Stimulated activated naive CD8-positive, alpha-beta T cell treated with anti-CD3 and anti-CD28 coated beads, Interleukin-15, Interleukin-2, amounts not matched to agents 100 ng/mL and 50 ng/mL, for 24 hours (primary cell): ENCODE measurements at regions not wholly inside any gene's neighbourhood (a gene's known extent, or its start where the extent isn't known, plus 50 kb on each side); places are given as distances from the start of the nearest gene placed in this dataset.

ENCODE experiments used
- H3K27ac Mint-ChIP-seq: one replicate; pipeline ENCODE4 v1.8.0; 2021; ENCODE audit warnings: mild to moderate bottlenecking, mixed read lengths
- H3K27me3 Mint-ChIP-seq: one replicate; pipeline ENCODE4 v1.8.0; 2021; ENCODE audit warnings: mixed read lengths
- H3K36me3 Mint-ChIP-seq: one replicate; pipeline ENCODE4 v1.8.0; 2021; ENCODE audit warnings: low read depth, mixed read lengths
- H3K4me1 Mint-ChIP-seq: one replicate; pipeline ENCODE4 v1.8.0; 2021; ENCODE audit warnings: low read depth, mixed read lengths
- H3K4me3 Mint-ChIP-seq: one replicate; pipeline ENCODE4 v1.8.0; 2021; ENCODE audit warnings: mild to moderate bottlenecking, mixed read lengths
- H3K9me3 Mint-ChIP-seq: one replicate; pipeline ENCODE4 v1.8.0; 2021; ENCODE audit warnings: mixed read lengths

DNA sequence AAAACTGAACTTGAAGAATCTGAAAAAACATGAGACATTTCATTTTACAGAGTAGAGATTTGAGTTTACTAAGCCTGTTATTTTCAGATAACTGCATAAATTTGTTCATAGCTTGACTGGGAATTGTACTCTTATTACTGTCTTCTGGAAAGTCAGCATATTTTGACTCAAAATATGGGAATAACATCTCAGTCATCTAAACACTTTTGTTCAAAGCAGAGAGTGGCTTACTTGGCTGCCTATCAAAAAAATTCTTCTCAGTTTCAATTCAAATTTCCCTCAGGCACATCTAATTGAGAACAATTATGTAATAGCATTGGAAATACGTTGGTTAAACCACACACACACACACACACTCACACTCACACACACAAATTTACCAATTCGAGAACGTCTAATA is 384.6 kb downstream of the ARL4A start:
- Mint-ChIP-seq H3K4me1 (no peaks in the 10 kb centered on the region), H3K27me3 (peaks cover 3% of the 10 kb centered on the region), H3K36me3 (no peaks in the 10 kb centered on the region), H3K27ac (no peak overlapping the region), H3K9me3 (no peaks in the 10 kb centered on the region), H3K4me3 (no peak overlapping the region)

DNA sequence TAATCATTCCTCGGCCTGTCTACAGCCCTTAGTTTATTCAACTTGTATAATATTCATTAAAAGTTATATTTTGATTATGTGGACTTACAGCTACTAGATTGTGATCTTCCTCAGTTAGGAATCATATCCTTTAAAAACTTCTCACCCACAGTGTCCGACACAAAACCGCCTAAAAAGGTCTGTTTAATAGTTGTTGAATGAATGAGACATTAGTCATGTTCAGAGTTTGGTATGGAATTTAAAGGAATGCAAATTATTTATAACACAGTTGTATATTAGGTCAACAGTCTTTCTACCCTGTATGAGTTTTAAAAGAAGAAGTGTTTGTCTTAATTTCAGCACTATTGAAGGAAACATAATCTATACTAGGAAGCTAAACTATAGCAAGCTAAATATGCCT is 390.0 kb downstream of the ARL4A start:
- Mint-ChIP-seq H3K4me3 (no peak overlapping the region), H3K9me3 (no peaks in the 10 kb centered on the region), H3K36me3 (no peaks in the 10 kb centered on the region), H3K27ac (no peak overlapping the region), H3K4me1 (no peaks in the 10 kb centered on the region), H3K27me3 (peaks cover 3% of the 10 kb centered on the region)

DNA sequence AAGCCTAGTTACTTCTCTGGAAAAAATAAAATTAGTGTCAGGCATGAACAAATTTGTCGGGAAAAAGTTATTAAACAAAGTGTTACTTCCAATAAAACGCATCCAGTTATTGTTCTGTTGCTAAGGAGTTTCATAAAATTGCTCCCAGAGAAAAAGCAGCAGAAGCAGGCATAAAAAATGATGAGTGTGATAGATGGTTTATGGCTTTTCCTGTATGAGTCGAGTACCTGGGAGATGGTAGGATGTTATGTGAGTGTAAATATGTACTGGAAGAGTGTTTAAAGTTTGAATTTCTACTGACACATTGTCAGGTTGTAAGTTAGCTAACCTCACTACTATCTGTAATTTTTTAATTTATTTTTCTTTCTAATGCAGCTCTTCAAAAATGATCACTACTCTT is 390.7 kb downstream of the ARL4A start:
- H3K27me3 Mint-ChIP-seq, result peaks cover 3% of the 10 kb centered on the region
- H3K4me3 Mint-ChIP-seq, result no peak overlapping the region
- no peak overlapping the region for H3K27ac Mint-ChIP-seq
- no peaks in the 10 kb centered on the region for H3K9me3 Mint-ChIP-seq
- no peaks in the 10 kb centered on the region for H3K4me1 Mint-ChIP-seq
- H3K36me3 Mint-ChIP-seq, result no peaks in the 10 kb centered on the region

DNA sequence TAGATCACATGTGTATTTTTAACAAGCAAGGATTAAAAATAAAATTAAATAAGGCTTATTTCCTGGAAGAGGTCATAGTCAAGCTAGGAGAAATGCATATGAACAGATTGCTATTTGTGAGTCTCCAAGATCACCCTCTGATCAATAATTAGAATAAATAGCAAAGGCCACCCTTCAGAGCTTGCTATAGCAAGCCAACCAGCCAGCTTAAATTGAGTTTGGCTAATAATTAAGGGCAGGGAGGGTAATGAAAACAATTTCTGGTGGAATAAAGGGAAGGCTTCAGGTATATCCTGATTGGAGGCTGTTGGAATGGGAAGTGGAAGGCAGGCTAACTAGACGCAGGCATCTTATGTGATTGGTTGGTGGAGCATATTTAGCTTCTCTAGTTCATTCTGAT is 403.5 kb downstream of the ARL4A start:
- Mint-ChIP-seq H3K27ac (no peak overlapping the region), H3K36me3 (no peaks in the 10 kb centered on the region), H3K4me1 (no peaks in the 10 kb centered on the region), H3K9me3 (no peaks in the 10 kb centered on the region), H3K4me3 (no peak overlapping the region), H3K27me3 (peaks cover 5% of the 10 kb centered on the region)

DNA sequence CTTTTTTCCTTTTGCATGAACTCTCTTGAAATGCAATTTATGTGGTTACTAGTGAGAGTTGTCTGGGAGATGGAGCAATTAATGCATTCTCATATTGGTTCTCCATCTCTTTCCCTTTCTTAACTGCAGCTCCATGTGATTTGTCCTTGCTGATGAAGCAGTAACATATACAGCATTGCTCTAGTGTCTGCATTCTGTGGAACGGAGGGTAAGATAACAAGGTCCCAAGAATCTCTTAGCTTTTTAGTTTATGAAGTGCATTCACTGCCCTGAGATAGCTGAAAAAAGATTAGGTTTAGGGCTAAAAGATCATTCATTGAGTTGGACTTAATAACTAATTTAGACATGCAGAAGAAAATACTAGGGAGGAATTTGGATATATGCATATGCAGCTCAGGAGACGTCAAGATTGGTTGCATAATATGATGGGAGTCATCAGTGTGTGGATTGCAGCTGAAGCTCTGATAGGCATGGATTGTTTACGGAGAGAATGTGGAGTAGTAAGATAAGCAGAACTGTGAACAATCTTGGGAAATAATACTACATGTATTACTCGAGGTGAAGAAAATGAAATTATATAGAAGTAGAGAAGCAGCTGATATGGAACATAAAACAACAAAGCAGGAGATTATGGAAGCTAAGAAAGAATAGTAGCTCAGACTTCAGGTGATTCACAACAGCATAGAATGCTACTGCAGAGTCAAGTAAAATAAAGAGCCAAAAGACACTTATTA is 404.7 kb downstream of the ARL4A start:
- Mint-ChIP-seq H3K27ac (no peak overlapping the region), H3K4me1 (no peaks in the 10 kb centered on the region), H3K27me3 (peaks cover 5% of the 10 kb centered on the region), H3K36me3 (no peaks in the 10 kb centered on the region), H3K9me3 (no peaks in the 10 kb centered on the region), H3K4me3 (no peak overlapping the region)

DNA sequence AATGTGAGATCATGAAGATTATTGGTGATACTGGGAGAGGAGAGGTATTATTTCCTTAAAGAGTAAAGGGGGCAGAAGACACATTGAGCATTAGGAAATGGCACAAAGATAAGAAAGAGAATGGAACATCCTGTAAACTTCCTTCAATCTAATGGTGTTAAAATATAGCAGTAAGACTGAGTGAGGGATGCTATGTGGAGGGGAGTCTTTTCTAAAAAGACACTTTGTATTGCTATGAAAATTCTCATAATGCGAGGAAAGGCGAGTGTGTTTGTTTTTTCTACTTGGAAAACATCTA is 405.2 kb downstream of the ARL4A start:
- no peaks in the 10 kb centered on the region for H3K4me1 Mint-ChIP-seq
- H3K27ac Mint-ChIP-seq, result no peak overlapping the region
- peaks cover 5% of the 10 kb centered on the region for H3K27me3 Mint-ChIP-seq
- H3K9me3 Mint-ChIP-seq, result no peaks in the 10 kb centered on the region
- H3K4me3 Mint-ChIP-seq, result no peak overlapping the region
- no peaks in the 10 kb centered on the region for H3K36me3 Mint-ChIP-seq

DNA sequence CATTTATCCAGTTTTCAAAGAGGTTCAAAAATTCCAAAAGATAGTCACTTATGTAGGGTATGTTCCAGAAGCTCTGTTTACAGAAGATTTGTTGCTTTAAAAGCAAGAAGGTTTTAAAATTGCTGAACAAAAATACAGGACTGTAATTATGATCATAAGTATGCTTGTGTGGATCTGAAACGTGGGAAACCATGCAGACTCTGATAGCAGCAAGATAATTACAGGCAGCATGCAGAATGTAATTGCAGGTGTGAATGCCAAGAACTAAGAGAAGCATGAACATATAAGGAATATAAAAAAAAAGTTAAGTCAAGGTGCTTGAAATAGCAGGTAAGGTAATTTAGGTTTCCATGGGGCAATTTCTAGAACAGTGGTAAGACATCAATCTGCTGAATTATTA is 405.7 kb downstream of the ARL4A start:
- Mint-ChIP-seq H3K4me3 (no peak overlapping the region), H3K9me3 (no peaks in the 10 kb centered on the region), H3K27me3 (peaks cover 5% of the 10 kb centered on the region), H3K36me3 (no peaks in the 10 kb centered on the region), H3K4me1 (no peaks in the 10 kb centered on the region), H3K27ac (no peak overlapping the region)

DNA sequence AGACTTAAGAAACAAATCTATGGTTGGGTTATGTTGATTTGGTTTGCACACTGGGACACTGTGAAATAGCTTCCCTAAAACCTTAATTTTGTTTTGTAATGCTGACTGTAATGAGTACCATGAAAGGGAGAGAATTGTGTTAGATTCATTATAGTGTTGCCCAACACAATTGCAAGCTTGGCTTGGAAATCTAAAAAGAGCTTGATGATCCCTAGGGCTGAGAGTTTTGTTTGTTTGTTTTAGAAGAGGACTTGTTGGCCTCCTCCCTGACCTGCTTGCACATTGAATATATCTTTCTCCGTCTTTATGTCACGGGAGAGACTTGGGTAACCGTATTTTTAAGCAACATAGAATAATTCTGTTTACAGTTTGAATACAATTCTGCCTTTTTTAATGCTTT is 410.1 kb downstream of the ARL4A start:
- Mint-ChIP-seq H3K27ac (no peak overlapping the region), H3K4me1 (no peaks in the 10 kb centered on the region), H3K9me3 (no peaks in the 10 kb centered on the region), H3K36me3 (no peaks in the 10 kb centered on the region), H3K27me3 (peaks cover 3% of the 10 kb centered on the region), H3K4me3 (no peak overlapping the region)

DNA sequence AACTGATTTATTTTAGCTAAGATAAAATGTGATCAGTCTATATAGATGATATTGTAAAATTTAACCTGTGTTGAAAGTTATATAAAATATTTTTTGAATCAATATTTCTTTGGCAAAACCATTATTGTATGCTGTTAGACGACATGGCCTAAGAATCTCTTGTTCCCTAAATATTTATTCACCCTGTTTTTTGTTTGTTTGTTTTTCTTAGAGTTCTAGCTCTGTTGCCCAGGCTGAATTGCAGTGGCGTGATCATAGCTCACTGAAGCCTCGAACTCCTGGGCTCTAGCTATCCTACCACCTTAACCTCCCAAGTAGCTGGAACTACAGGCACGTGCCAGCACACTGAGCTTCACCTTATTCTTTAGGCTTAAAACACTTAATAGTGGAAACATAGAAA is 410.7 kb downstream of the ARL4A start:
- Mint-ChIP-seq H3K27me3 (no peaks in the 10 kb centered on the region), H3K27ac (no peak overlapping the region), H3K4me3 (no peak overlapping the region), H3K4me1 (no peaks in the 10 kb centered on the region), H3K9me3 (no peaks in the 10 kb centered on the region), H3K36me3 (no peaks in the 10 kb centered on the region)

DNA sequence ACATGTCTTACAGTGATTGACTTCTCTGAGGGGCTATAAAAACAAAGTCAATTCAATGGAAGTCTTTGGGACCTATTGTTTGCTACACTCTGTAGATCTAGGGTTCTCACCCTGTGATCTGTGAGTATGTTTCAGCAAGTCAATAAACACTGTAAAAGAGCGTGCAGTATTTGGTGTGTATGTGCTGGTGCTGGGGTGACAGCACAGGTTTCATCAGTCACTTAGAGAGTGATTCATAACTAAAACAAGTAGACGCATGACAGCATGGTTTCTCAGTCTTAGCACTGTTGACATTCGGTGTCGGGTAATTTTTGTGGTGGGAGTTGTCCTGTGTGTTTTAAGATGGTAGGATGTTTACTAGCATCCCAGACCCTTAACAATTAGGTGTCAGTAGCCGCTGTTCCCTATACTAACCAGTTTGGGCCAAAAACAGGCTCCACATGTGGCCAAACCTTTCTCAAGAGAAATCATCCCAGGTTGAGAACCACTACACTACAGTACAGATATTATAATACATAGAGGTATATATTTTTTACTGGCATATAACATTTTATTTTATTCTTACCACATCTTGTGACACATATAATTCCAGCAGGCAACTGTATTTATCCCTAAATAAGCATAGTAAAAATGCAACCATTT is 411.8 kb downstream of the ARL4A start:
- Mint-ChIP-seq H3K27ac (no peak overlapping the region), H3K27me3 (no peaks in the 10 kb centered on the region), H3K36me3 (no peaks in the 10 kb centered on the region), H3K4me3 (no peak overlapping the region), H3K9me3 (no peaks in the 10 kb centered on the region), H3K4me1 (peaks cover 4% of the 10 kb centered on the region)

DNA sequence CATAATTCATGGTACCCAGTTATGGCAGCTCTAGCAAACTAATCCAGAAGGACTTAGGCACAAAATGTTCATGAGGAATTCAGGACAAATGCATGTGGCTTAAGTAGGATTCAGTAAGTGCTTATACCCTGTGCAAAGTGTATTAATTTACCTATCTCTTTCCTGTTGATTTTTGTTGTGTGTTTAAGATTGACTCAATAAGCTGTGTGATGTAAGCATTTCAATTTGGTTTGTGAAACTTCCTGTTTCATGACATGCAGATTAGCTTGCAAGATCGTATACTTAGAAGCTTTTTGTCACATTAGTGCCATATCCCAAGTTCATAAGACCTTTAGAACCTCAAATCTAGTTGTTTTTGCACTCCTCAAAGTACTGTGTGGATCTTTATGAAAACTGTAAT is 416.7 kb downstream of the ARL4A start:
- Mint-ChIP-seq H3K4me1 (peaks cover 7% of the 10 kb centered on the region), H3K27me3 (no peaks in the 10 kb centered on the region), H3K9me3 (no peaks in the 10 kb centered on the region), H3K4me3 (no peak overlapping the region), H3K27ac (no peak overlapping the region), H3K36me3 (no peaks in the 10 kb centered on the region)

DNA sequence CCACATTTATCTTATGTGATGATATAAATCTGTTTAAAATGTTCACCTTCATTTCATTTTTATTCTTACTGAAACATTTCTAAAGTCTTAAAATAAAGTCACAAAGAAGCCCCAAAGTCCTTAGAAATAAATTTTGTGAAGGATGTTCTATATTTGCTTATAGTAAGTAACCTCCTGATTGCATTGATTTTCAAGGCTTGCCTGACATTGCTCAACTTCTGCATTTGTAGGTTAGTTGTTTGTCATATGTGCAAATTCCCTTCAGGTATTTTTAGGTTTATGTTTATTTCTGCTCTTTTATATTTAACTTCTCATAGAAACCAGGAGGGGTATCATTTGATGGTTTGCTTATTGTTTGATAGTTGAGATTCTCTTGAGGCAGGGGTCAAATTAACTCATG is 417.8 kb downstream of the ARL4A start:
- no peaks in the 10 kb centered on the region for H3K27me3 Mint-ChIP-seq
- H3K9me3 Mint-ChIP-seq, result no peaks in the 10 kb centered on the region
- no peak overlapping the region for H3K4me3 Mint-ChIP-seq
- peaks cover 7% of the 10 kb centered on the region for H3K4me1 Mint-ChIP-seq
- no peaks in the 10 kb centered on the region for H3K36me3 Mint-ChIP-seq
- no peak overlapping the region for H3K27ac Mint-ChIP-seq

DNA sequence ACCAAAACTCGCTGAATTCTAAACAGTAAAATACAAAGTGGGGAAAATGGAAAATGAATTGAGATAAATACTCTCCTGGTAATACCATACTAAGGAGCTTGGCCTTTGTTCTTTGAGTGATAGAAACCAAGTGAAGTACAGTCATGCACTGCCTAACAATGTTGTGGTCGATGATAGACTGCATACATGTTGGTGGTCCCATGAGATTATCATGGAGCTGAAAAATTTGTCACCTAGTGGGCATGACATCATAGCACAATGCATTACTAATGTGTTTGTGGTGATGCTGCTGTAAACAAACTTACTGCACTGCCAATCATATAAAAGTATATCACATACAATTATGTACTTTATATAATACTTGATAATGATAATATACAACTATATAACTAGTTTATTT is 419.1 kb downstream of the ARL4A start:
- Mint-ChIP-seq H3K27me3 (no peaks in the 10 kb centered on the region), H3K4me1 (peaks cover 7% of the 10 kb centered on the region), H3K27ac (no peak overlapping the region), H3K4me3 (no peak overlapping the region), H3K9me3 (no peaks in the 10 kb centered on the region), H3K36me3 (no peaks in the 10 kb centered on the region)

DNA sequence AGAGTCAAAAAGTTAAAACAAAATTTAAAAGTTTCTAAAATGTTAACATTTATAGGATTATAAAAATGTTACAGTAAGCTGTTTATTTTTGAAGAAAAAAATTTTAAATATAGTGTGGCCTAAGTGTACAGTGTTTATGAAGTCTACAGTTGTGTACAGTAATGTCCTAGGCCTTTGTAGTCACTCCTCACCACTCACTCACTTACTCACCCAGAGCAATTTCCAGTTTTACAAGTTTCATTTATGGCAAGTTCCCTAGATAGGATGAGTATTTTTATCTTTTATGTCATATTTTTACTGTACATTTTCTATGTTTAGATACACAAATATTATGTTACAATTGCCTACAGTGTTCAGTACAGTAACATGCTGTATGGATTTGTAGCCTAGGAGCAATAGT is 419.9 kb downstream of the ARL4A start:
- H3K36me3 Mint-ChIP-seq, result no peaks in the 10 kb centered on the region
- no peaks in the 10 kb centered on the region for H3K9me3 Mint-ChIP-seq
- no peak overlapping the region for H3K27ac Mint-ChIP-seq
- H3K4me1 Mint-ChIP-seq, result peaks cover 7% of the 10 kb centered on the region
- no peak overlapping the region for H3K4me3 Mint-ChIP-seq
- H3K27me3 Mint-ChIP-seq, result no peaks in the 10 kb centered on the region

DNA sequence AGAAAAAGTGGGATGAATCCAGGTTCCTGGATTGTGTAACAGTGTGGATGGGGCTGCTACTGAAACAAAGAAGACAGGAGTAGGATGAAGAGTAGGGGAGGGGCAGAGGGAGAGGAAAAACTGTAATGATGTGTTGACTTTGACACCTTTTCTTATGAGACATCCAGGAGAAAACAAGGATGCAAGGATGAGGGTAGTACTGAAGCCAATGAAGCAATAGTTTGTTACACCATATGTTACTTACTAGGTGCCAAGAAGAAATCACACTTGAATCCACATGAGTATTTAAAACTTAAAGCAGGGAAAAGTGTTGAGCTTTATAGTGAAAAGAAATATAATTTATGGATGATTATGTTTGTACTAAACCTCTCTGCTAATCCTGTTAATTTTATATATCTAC is 420.6 kb downstream of the ARL4A start:
- Mint-ChIP-seq H3K9me3 (no peaks in the 10 kb centered on the region), H3K27me3 (no peaks in the 10 kb centered on the region), H3K4me1 (peaks cover 7% of the 10 kb centered on the region), H3K36me3 (no peaks in the 10 kb centered on the region), H3K27ac (no peak overlapping the region), H3K4me3 (no peak overlapping the region)

DNA sequence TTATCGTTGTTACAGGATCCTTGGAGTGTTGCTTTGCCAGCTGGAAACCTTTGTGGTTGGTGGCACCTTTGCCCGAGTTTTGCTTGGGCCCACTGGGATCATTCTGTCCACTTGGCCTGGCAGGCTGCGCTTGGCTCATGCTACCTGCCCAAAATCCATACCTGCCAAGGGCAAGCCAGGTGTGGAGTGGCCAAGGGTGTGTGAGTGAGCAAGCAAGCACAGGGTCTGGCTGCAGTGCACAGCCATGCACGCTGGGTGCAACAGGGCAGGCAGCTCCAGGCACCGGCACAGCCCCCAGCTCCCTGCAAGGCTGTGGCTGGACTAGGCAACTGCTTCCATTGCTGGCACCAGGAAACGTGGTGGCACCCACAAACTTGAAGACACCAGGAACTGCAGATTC is 421.8 kb downstream of the ARL4A start:
- H3K9me3 Mint-ChIP-seq, result no peaks in the 10 kb centered on the region
- no peak overlapping the region for H3K27ac Mint-ChIP-seq
- no peaks in the 10 kb centered on the region for H3K36me3 Mint-ChIP-seq
- no peaks in the 10 kb centered on the region for H3K27me3 Mint-ChIP-seq
- peaks cover 4% of the 10 kb centered on the region for H3K4me1 Mint-ChIP-seq
- H3K4me3 Mint-ChIP-seq, result no peak overlapping the region
